GM12864 (cell line): ENCODE measurements at regions not wholly inside any gene's neighbourhood (a gene's known extent, or its start where the extent isn't known, plus 50 kb on each side); places are given as distances from the start of the nearest gene placed in this dataset.

Experiments
- DNase-seq: peaks from one replicate; pipeline ENCODE4 v3.0.0-alpha.2; 2011; ENCODE audit warnings: low read depth
- H3K4me3 ChIP-seq: 2 replicates; pipeline ENCODE4 v1.5.1; 2011; ENCODE audit warnings: mild to moderate bottlenecking, low read depth, low read length, control low read depth
- TF ChIP-seq, protein P1 (sequence below): IDR thresholded peaks from 2 replicates; pipeline ENCODE4 v1.5.1; 2011; ENCODE audit warnings: low read depth, mild to moderate bottlenecking, moderate library complexity, low read length, control low read depth, inconsistent platforms; ENCODE audit errors: missing control alignments

DNA sequence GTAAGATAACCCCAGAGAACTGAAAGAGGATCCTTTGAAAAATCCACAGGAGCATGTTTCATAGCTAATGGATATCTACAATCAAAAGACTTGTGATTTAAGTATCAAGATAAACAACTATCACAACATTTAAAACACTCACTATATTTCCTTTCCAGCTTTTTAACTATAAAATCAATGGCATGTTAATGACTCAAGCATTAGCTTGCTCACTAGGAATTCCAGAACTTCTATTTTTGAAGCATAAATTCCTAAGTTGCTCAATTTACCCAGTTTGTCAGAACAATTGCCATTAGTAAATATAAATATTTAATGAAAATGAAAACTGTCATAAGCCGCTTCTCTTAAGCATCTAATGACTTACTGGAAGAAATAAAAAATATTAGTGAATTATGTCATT lies 355.3 kb downstream of the PRELID2 start:
- TF ChIP-seq, protein P1, sequence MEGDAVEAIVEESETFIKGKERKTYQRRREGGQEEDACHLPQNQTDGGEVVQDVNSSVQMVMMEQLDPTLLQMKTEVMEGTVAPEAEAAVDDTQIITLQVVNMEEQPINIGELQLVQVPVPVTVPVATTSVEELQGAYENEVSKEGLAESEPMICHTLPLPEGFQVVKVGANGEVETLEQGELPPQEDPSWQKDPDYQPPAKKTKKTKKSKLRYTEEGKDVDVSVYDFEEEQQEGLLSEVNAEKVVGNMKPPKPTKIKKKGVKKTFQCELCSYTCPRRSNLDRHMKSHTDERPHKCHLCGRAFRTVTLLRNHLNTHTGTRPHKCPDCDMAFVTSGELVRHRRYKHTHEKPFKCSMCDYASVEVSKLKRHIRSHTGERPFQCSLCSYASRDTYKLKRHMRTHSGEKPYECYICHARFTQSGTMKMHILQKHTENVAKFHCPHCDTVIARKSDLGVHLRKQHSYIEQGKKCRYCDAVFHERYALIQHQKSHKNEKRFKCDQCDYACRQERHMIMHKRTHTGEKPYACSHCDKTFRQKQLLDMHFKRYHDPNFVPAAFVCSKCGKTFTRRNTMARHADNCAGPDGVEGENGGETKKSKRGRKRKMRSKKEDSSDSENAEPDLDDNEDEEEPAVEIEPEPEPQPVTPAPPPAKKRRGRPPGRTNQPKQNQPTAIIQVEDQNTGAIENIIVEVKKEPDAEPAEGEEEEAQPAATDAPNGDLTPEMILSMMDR: no peak
- no peak for DNase-seq
- no peak overlapping the region for H3K4me3 ChIP-seq

GRCh38 chr5:145479271-145479670 lies 355.9 kb downstream of the PRELID2 start:
- no peak for DNase-seq
- TF ChIP-seq, protein P1: no peak
- no peak overlapping the region for H3K4me3 ChIP-seq

- TF ChIP-seq, protein P1: no peak
- no peak overlapping the region for H3K4me3 ChIP-seq
- DNase-seq: no peak
These were observed 356.5 kb downstream of the PRELID2 start for GRCh38 chr5:145478651-145479050.

- TF ChIP-seq, protein P1: no peak
- H3K4me3 ChIP-seq: no peak overlapping the region
- no peak for DNase-seq
These were observed 362.0 kb downstream of the PRELID2 start for GRCh38 chr5:145473042-145473642.

- no peak for DNase-seq
- no peak overlapping the region for H3K4me3 ChIP-seq
- TF ChIP-seq, protein P1: no peak
These were observed 363.1 kb downstream of the PRELID2 start for GRCh38 chr5:145471831-145472612.

DNA sequence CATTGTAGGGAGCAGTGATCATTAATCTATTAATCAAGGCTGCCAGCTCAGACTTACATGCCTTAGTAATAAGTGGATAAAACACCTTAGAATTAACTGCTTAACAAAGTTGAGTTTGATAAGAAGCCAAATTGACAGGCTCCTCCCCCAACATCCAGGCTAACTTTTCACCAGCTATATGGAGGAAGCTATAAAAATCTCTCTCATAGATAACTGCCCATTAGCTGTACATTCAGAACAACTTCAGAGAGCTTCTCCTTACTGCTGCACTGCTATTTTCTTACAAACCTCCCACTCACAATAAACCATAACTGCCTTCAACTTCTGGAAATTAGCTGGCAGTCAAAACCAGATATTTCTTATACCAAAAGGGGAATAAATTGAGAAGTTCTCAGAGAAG lies 364.1 kb downstream of the PRELID2 start:
- TF ChIP-seq, protein P1: no peak
- H3K4me3 ChIP-seq: no peak overlapping the region
- no peak for DNase-seq
